ENCODE measurements at regions not wholly inside any gene's neighbourhood (a gene's known extent, or its start where the extent isn't known, plus 50 kb on each side); places are given as distances from the start of the nearest gene placed in this dataset.

DNA sequence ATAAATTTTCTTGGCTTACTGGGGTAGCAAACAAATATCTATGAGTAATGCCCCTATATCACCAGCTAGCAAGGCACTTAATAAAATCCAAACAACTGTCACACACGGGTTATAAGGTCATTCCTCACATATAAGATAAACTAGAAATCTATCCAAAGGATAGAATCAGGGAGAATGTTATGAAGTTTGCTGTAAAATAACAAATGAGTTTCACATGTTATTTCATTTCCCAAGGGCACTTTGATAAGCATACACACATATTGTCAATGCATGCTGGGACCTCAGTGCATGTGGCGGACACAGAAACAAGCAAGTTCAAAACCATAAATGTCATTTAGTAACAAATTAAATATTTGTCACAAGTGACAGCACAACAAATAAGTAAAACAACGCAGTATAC is 429.4 kb downstream of the GXYLT1 start:
- H3K4me3 ChIP-seq (ENCODE audit: low read length), result no peak overlapping the region
- DNase-seq (ENCODE audit: low read depth, low spot score), result no peak

DNA sequence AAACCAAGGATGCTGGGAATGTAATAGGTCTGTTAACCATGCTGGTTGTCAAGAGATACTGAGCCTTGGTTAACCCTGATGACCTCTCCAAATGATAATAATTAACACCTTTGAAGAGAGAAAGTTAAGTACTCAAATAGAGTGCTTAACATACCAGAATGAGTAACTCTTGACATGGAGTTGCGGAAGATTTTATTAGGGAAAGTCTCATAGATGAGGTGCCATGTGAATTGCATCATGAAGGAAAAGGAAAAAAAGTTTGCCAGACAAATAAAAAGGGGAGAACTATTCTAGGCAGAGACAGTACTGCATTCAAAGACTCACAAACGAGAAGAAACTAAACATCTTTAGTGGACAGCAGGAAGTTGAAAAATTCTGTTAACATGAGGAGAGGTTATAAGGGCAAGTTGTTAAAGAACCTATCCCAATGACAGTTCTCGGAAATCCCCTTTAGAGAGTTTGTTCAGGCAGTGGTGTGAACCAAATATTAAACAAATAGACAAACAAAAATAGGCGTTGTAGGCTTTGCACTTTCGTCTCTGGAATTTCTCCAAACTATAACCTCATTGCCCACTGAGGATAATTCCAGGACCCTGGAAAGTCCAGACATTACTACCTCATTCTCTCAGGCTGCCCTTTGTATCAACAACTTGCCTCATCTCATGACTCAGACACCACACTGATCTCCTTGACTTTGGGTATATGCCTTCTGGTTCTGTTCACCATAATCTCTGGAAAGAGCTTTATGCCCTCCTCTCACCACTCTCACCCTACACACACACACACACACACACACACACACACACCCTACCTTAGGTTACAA is 435.0 kb downstream of the GXYLT1 start:
- DNase-seq (ENCODE audit: low read depth, low spot score), result no peak
- H3K4me3 ChIP-seq (ENCODE audit: low read length), result no peak overlapping the region

DNA sequence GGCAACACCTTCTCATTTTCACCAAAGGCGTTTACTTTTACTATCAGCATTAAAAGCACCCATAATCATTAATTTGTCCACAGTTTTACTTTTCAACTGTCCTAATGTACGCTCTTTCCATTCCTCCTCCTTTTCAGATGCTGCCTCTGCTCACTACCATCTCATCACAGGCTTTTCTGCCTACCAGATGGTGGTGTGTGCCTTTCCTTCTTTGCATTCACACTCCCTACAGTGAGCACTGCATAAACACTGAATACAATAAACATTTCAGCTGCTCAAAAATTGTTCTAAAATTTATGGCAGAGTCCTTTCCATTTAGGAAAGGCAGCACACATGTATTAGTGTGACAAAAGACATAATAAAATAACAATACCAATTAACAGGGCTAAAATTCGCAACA is 435.7 kb downstream of the GXYLT1 start:
- no peak overlapping the region for H3K4me3 ChIP-seq (ENCODE audit: low read length)
- no peak for DNase-seq (ENCODE audit: low read depth, low spot score)

DNA sequence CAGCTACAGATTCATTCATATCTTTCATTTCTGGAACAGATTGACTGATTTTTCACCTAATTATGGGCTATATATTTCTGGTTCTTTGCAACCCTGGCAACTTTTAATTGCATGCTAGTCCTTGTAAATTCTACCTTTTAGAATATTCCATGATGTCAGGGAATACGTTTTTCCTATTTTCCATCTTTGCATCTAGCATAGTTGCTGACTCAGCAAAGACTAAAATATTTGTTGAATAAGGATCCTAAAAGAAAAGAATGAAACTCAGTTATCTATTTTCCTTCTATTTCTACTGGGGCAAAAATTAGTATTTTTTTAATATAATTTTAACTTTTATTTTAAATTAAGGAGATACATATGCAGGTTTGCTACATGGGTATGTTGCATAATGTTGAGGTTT is 438.3 kb downstream of the GXYLT1 start:
- no peak for DNase-seq (ENCODE audit: low read depth, low spot score)
- H3K4me3 ChIP-seq (ENCODE audit: low read length), result no peak overlapping the region

DNA sequence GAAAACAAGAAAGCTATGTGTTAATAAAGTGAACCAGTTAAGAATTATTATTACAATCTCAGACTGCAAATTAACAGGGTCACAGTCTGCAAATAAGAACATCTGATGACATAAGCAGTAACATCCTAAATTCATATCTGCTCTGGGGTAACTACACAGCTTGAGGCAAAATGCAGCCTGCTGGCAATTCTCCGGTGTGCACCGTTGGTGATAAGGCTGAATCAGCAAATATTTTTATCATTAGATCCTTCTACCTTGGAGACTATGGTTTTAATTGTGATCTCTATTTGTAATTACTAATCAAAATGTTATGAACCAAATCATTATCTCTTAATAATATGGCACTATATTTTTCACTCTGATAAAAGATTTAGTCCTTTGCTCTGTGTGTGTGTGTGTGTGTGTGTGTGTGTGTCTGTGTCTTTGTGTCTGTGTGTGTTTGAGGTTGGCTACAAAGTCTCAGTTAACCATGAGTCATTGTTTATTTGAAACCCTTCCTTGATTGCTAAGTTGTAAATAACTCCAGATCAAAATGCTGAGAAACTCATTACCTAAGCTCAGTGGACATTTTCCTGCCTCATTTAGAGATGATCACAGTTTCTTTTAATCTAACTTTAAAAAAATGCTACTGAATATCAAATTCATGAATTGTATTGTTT is 442.6 kb downstream of the GXYLT1 start:
- no peak for DNase-seq (ENCODE audit: low read depth, low spot score)
- no peak overlapping the region for H3K4me3 ChIP-seq (ENCODE audit: low read length)

DNA sequence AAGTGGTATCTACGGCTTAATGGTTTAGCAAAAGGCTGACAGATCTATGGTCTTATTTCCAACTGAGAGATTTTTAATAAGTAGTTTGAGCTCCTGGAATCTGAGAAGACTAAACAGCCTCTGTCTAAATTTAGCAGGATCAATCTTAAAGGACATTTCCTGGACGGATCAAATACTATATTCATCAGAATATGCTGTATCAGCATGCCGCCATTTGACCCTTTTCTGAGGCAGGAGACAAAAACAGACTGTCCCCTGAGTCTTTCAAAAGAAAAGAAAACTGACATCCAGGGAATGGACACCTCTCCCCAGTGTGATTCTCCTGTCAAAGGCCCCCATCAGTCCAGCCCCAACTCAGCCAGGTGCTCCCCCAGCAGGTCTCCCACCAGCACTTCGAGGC is 443.7 kb downstream of the GXYLT1 start:
- no peak for DNase-seq (ENCODE audit: low read depth, low spot score)
- H3K4me3 ChIP-seq (ENCODE audit: low read length), result no peak overlapping the region

DNA sequence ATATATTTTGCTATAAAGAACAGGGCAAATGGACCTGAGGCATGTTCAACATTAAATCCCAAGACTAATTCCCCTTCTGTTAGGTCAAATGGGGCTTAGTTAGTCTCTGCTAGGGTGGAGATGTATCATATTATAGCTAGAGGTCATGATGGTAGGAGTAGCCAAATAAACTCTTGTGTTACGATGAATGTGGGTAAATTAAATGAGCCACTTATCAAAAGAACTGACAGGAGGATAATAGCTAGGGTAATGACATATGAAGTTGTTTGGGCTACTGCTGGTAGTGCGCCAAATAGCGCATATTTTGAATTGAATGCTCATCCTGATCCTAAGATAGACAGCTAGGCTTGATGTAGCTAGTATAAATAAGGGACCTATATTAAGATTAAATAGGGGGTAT is 445.0 kb downstream of the GXYLT1 start:
- no peak for DNase-seq (ENCODE audit: low read depth, low spot score)
- H3K4me3 ChIP-seq (ENCODE audit: low read length), result no peak overlapping the region

DNA sequence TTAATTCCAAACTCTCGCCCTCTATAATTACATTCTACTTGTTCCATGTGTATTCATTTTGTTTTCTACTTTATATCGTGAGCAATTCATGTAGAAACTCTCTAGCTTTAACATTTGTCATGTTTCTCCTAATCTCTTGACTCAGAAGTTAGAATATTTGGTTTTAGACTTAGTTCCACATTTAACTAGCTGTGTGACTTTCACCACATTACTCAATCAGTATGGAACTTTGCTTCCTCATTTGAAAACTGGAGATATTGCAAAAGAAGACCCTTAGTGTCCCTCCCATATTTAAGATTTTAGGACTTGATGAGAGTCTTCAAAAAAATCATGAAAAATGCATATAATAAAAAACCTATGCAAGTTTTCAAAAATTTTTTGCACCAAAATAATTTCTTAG is 447.5 kb downstream of the GXYLT1 start:
- DNase-seq (ENCODE audit: low read depth, low spot score), result no peak
- H3K4me3 ChIP-seq (ENCODE audit: low read length), result no peak overlapping the region

DNA sequence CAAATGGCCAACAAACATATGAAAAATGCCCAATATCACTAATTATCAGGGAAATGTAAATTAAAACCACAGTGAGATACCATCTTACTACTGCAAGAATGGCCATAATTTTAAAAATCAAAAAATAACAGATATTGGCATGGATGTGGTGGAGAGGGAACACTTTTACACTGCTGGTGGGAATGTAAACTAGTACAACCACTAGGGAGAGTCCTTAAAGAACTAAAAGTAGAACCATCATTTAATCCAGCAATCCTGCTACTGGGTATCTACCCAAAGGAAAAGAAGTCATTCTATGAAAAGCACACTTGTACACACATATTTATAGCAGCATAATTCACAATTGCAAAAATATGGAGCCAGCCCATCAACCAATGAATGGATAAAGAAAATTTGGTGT is 459.7 kb downstream of the GXYLT1 start:
- no peak for DNase-seq (ENCODE audit: low read depth, low spot score)
- no peak overlapping the region for H3K4me3 ChIP-seq (ENCODE audit: low read length)

DNA sequence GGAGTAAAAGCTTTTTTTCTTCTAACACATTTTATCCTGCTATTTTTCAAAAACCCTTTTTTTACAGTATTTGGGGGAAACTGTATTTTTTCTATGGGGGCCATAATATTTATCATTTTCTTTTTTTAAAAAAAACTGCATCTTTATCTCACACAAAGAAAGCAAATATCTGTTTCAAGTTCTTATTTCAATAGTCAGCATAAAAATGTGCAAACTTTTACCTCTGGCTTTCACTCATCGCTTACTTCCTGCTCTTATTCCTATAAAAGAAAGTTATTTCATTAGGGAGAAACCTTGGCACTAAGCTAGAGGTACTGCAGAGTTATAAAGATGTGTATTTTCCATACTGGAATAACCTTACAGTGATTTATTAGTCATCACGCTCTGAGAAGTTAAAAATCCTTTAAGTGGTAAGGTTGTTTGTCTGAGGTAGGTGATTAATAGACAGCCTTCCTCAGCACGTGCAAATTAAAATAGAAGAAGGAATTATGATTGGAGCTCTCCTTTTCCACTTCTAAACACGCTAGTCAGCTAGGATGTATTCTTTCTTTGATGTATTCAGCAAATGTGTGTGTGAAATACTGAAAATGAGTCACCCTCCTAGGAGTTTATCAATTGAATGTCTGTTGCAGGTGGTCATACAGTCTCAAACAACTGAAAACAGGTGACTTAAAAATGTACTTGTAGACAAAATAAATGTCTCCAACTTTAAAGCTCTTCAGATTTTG is 461.0 kb downstream of the GXYLT1 start:
- DNase-seq (ENCODE audit: low read depth, low spot score), result no peak
- no peak overlapping the region for H3K4me3 ChIP-seq (ENCODE audit: low read length)

DNA sequence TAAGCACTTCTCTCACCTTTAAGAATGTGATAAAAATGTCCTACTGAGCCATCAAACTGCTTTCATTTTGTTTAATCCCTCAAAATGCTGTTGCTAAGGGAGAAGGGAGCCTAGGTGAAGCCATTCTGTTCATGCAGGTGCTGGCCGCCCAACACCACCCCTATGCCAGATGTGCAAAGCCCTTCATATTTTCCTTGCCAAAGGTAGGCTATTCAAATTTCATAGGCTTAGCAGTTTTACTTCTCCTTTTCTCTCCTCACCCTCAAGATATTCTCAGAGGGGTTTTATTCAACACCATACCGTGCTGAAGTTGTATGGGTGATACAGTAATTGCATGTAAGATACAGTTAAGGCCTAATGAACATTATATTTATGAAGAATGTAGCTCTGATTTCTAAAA is 461.7 kb downstream of the GXYLT1 start:
- H3K4me3 ChIP-seq (ENCODE audit: low read length), result no peak overlapping the region
- no peak for DNase-seq (ENCODE audit: low read depth, low spot score)

DNA sequence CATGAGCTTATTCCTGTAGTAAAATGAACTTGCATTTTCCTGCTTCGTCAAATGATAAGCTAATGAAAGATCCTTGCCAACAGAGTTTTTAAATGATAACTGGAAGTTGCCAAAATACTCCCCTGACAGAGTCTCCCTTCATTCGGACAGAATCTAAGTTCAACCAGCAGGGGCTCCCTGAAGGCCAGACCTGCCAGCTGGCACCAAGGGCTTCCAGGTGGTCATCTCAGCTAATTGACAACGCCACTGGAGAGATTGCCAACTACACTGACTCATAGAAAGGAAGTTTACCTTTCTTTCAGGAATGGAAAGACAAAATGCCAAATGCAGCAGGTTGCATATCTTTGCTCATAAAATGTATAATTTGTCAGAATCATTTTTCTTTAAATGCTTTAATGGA is 462.8 kb downstream of the GXYLT1 start:
- H3K4me3 ChIP-seq (ENCODE audit: low read length), result no peak overlapping the region
- DNase-seq (ENCODE audit: low read depth, low spot score), result no peak

DNA sequence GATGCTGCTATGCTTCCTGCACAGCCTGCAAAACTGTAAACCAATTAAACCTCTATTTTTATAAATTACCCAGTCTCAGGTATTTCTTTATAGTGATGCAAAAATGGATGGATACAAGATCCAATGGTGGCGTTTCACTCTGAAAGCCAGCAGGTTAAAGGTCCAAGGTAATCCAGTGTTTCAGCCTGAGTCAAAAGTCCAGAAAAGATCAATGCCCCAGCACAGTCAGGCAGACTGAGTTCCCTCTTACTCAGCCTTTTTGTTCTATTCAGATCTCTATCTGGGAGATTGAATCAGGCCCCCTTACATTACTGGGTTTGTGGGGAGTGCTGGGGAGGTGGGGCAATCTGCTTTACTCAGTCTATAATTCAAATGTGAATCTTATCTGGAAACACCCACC is 464.5 kb downstream of the GXYLT1 start:
- no peak overlapping the region for H3K4me3 ChIP-seq (ENCODE audit: low read length)
- DNase-seq (ENCODE audit: low read depth, low spot score), result no peak

DNA sequence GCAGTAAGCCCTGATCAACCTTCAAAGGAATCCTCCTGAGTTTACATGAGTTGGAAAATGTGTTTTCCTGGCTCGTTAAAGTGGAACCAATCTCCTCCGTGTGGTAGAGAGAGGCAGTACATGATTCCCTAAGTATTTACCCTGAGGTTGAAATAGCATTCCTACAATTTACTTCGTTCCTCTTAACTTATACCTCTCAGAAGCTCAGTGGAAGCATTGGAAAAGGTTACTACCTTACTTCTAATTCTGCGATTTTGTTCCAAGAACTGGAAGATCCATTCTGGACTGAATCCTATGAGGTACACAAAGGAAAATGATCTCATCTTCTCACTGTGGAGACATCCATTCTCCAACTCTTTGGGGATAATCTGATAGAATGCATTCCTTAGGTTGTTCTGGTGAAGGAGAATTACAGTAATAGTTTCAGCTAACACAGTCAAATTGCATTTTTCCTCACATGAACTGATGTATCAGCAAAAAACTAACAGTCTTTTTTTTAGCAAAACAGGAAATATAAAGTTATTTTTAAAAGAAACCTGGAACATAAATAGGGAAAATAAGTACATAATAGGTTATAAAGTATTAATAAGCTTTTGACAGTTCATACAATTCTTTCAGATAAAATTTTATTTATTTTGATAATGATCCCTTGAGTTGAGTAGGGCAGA is 475.6 kb downstream of the PDZRN4 start:
- no peak overlapping the region for H3K4me3 ChIP-seq (ENCODE audit: low read length)
- DNase-seq (ENCODE audit: low read depth, low spot score), result peak; percentile 2

DNA sequence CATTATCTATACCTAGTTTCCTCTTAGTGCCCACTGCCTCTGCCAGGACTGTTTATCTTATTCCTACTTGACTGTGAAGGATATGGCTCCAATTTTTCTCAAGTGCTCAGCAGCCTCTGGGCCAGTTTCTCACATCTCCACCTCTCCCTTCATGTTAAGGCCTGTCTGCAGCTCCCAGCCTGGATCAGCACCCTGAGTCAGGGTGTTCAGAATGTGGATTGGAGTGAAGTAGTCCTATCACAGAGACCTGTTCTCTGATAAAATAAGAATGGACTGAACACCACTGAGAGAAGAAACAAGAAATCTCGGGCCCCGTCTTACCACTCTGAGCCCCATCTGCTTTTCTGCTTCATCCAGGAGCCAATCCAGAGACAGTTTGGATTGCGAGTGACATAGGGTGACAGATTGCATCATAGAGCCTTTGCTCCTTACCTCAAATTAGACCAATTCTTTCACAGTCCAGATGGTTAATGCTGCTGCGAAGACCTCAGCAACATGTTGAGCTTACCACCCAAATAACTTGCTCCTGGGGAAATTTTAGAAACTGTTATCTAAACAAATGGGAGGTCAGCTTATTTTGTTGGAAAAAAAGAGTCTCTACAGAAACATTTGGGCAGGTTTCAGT is 473.1 kb downstream of the PDZRN4 start:
- DNase-seq (ENCODE audit: low read depth, low spot score), result no peak
- no peak overlapping the region for H3K4me3 ChIP-seq (ENCODE audit: low read length)

DNA sequence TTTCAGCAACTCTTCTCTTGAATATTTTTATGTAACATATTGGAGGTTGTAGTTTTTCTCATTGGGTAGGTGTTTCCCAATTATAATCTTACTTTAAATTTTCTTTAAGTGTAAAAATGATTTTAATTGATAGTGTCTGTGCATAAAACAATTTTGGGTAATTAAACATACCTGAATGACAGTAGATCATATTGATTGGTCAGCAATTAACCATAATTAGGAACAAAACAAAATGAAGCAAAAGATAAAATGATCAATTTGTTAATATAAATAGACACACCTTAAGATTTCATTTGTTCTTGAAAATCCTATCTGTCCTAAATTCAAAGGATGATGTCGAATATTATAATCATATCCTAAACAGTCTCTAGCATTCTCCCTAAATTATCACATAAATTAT is 468.3 kb downstream of the PDZRN4 start:
- DNase-seq (ENCODE audit: low read depth, low spot score), result no peak

DNA sequence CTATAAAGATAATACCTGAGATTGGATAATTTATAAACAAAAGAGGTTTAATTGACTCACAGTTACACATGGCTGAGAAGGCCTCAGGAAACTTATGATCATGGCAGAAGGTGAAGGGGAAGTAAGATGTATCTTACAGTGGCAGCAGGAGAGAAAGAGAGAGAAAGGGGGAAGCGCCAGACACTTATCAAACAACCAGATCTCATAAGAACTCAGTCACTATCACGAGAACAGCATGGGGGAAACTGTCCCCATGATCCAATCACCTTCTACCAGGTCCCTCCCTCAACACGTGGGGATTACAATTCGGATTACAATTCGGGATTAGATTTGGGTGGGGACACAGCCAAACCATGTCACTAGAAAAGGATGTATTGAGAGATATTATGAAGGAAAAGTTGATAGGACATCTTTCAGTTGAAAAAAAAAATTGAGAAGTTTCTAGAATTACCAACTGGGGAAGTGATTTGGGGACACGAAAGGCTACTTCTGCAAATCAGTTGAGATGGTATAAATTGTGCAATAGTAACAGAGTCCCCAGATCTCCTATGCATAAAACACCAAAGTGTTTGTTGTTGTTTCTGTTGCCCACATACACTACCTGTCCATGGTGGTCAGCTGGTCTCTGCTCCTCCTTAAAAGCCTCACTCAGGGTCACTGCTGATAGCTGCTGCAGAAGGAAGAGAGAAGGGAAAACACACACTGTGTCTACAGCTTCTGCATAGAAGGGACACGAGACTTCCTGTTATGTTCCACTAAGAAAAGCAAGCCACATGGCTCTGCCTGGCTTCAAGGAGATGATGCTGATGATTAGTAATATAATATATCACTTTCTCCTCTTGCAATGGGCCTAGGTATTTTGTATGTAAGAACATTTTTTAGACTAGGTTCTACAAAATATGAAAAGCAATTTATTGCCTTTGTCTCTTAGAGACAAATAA is 465.5 kb downstream of the PDZRN4 start:
- no peak overlapping the region for H3K4me3 ChIP-seq (ENCODE audit: low read length)
- no peak for DNase-seq (ENCODE audit: low read depth, low spot score)

More for the DNA sequence above, 468.3 kb downstream of the PDZRN4 start:
- H3K4me3 ChIP-seq (ENCODE audit: low read length), result no peak overlapping the region

DNA sequence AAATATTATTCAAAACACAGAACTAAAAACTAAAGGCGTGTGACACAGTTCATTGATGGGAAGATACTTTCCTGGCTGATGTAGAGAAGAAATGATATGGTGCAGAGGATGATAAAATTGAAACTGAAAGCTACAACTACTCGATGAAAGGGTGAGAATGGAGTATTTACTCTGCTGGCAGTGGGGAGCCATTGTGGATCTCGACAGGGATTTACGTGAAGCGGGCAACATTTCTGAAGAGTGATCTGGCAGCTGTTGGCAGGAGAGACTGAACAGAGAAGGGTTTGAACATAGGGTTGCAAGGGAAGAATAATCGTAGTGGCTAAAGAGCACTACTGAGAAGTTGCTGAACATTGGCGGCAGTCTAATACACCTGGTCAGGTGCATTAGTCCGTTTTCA is 464.9 kb downstream of the PDZRN4 start:
- DNase-seq (ENCODE audit: low read depth, low spot score), result no peak
- H3K4me3 ChIP-seq (ENCODE audit: low read length), result no peak overlapping the region
